ENCODE measurements at regions not wholly inside any gene's neighbourhood (a gene's known extent, or its start where the extent isn't known, plus 50 kb on each side); places are given as distances from the start of the nearest gene placed in this dataset.
"Not testable (repeated sequence)": the region's sequence is repeated elsewhere in the genome, so short reads cannot be mapped to it uniquely, and the experiment has no call there.

- no peak for DNase-seq (ENCODE audit: low spot score)
Observed at GRCh38 chr1:64318428-64318827, 115.0 kb downstream of the UBE2U start.

- DNase-seq (ENCODE audit: low spot score), result no peak
Observed at GRCh38 chr1:64320007-64320406, 116.6 kb downstream of the UBE2U start.

- DNase-seq (ENCODE audit: low spot score), result no peak
Observed at GRCh38 chr1:64320470-64320869, 117.0 kb downstream of the UBE2U start.

- DNase-seq (ENCODE audit: low spot score), result no peak
Observed at GRCh38 chr1:64320922-64321614, 117.6 kb downstream of the UBE2U start.

GRCh38 chr1:64323054-64323453, 119.6 kb downstream of the UBE2U start:
- no peak for DNase-seq (ENCODE audit: low spot score)

GRCh38 chr1:64323882-64324281, 120.5 kb downstream of the UBE2U start:
- DNase-seq (ENCODE audit: low spot score), result no peak

- DNase-seq (ENCODE audit: low spot score), result no peak
Observed at GRCh38 chr1:64325856-64326255, 122.4 kb downstream of the UBE2U start.

- DNase-seq (ENCODE audit: low spot score), result no peak
Observed at GRCh38 chr1:64327119-64327518, 123.7 kb downstream of the UBE2U start.

- no peak for DNase-seq (ENCODE audit: low spot score)
Observed at GRCh38 chr1:64328193-64328592, 124.8 kb downstream of the UBE2U start.

GRCh38 chr1:64330839-64331238, 127.4 kb downstream of the UBE2U start:
- no peak for DNase-seq (ENCODE audit: low spot score)

GRCh38 chr1:64335636-64336035, 132.2 kb downstream of the UBE2U start:
- DNase-seq (ENCODE audit: low spot score), result no peak

GRCh38 chr1:64337475-64337874, 132.5 kb upstream of the CACHD1 start:
- DNase-seq (ENCODE audit: low spot score), result no peak

- DNase-seq (ENCODE audit: low spot score), result no peak
Observed at GRCh38 chr1:64337926-64338325, 132.0 kb upstream of the CACHD1 start.

- no peak for DNase-seq (ENCODE audit: low spot score)
Observed at GRCh38 chr1:64340361-64340760, 129.6 kb upstream of the CACHD1 start.

- peak; percentile 15 for DNase-seq (ENCODE audit: low spot score)
Observed at GRCh38 chr1:64343105-64343822, 126.7 kb upstream of the CACHD1 start.

GRCh38 chr1:64343823-64344190, 126.1 kb upstream of the CACHD1 start:
- no peak for DNase-seq (ENCODE audit: low spot score)

GRCh38 chr1:64348270-64348960, 121.5 kb upstream of the CACHD1 start:
- no peak for DNase-seq (ENCODE audit: low spot score)

GRCh38 chr1:64348961-64349648, 120.8 kb upstream of the CACHD1 start:
- no peak for DNase-seq (ENCODE audit: low spot score)

- DNase-seq (ENCODE audit: low spot score), result not testable (repeated sequence)
Observed at GRCh38 chr1:64355534-64355933, 114.4 kb upstream of the CACHD1 start.

GRCh38 chr1:64356636-64357256, 113.2 kb upstream of the CACHD1 start:
- no peak for DNase-seq (ENCODE audit: low spot score)

- DNase-seq (ENCODE audit: low spot score), result no peak
Observed at GRCh38 chr1:64357422-64357821, 112.5 kb upstream of the CACHD1 start.

GRCh38 chr1:64358692-64359091, 111.2 kb upstream of the CACHD1 start:
- DNase-seq (ENCODE audit: low spot score), result no peak
